ENCODE measurements at regions not wholly inside any gene's neighbourhood (a gene's known extent, or its start where the extent isn't known, plus 50 kb on each side); places are given as distances from the start of the nearest gene placed in this dataset.
"Not testable (repeated sequence)": the region's sequence is repeated elsewhere in the genome, so short reads cannot be mapped to it uniquely, and the experiment has no call there.

GRCh38 chr1:112855152-112855828, 100.7 kb downstream of the SLC16A1 start:
- no CpG with 5 or more reads among the region's 6 CpGs for WGBS (ENCODE audit: insufficient coverage, low lambda C conversion rate)
- H3K4me3 ChIP-seq (ENCODE audit: low read length): no peak overlapping the region

GRCh38 chr1:112854368-112854984, 101.5 kb downstream of the SLC16A1 start:
- H3K36me3 ChIP-seq (ENCODE audit: control insufficient read depth, insufficient read depth, low read length); H3K4me1 ChIP-seq (ENCODE audit: control insufficient read depth, insufficient read depth, low read length); H3K9me3 ChIP-seq (ENCODE audit: control insufficient read depth, low read depth, low read length); H3K27me3 ChIP-seq (ENCODE audit: control insufficient read depth, insufficient read depth, low read length); H3K27ac ChIP-seq (ENCODE audit: low read length); DNase-seq: not testable (repeated sequence)
- H3K4me3 ChIP-seq (ENCODE audit: low read length): peak overlapping the region; percentile 26
- WGBS (ENCODE audit: insufficient coverage, low lambda C conversion rate): no CpG with 5 or more reads among the region's 45 CpGs

More at GRCh38 chr1:112855152-112855828, 100.7 kb downstream of the SLC16A1 start:
- no peaks in the 10 kb centered on the region for H3K27me3 ChIP-seq (ENCODE audit: control insufficient read depth, insufficient read depth, low read length)
- DNase-seq: no peak
- H3K4me1 ChIP-seq (ENCODE audit: control insufficient read depth, insufficient read depth, low read length): no peaks in the 10 kb centered on the region
- no peak overlapping the region for H3K27ac ChIP-seq (ENCODE audit: low read length)
- H3K9me3 ChIP-seq (ENCODE audit: control insufficient read depth, low read depth, low read length): no peaks in the 10 kb centered on the region
- no peaks in the 10 kb centered on the region for H3K36me3 ChIP-seq (ENCODE audit: control insufficient read depth, insufficient read depth, low read length)

GRCh38 chr1:112853915-112854314, 102.1 kb downstream of the SLC16A1 start:
- H3K27ac ChIP-seq (ENCODE audit: low read length); H3K4me1 ChIP-seq (ENCODE audit: control insufficient read depth, insufficient read depth, low read length); DNase-seq; H3K36me3 ChIP-seq (ENCODE audit: control insufficient read depth, insufficient read depth, low read length); H3K9me3 ChIP-seq (ENCODE audit: control insufficient read depth, low read depth, low read length); H3K4me3 ChIP-seq (ENCODE audit: low read length): not testable (repeated sequence)
- no CpG with 5 or more reads among the region's 8 CpGs for WGBS (ENCODE audit: insufficient coverage, low lambda C conversion rate)
- peaks cover 10% of the 10 kb centered on the region for H3K27me3 ChIP-seq (ENCODE audit: control insufficient read depth, insufficient read depth, low read length)

DNA sequence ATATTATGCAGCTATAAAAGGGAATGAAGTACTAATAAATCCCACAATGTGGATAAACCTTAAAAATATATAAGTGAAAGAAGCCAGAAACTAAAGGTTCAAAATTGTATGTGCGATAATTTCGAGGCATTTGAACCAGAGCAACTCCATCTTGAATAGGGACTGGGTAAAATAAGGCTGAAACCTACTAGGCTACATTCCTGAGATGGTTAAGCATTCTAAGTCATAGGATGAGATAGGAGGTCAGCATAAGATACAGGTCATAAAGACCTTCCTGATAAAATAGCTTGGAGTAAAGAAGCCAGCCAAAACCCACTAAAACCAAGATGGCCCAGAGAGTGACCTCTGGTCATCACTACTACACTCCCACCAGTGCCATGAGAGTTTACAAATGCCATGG, 103.1 kb downstream of the SLC16A1 start:
- 100% methylated on average over 2 of the region's 2 CpGs for WGBS (ENCODE audit: insufficient coverage, low lambda C conversion rate)
- DNase-seq: no peak
- Histone ChIP-seq H3K36me3 (ENCODE audit: control insufficient read depth, insufficient read depth, low read length) (no peaks in the 10 kb centered on the region), H3K4me1 (ENCODE audit: control insufficient read depth, insufficient read depth, low read length) (peaks cover 3% of the 10 kb centered on the region), H3K27me3 (ENCODE audit: control insufficient read depth, insufficient read depth, low read length) (peaks cover 10% of the 10 kb centered on the region), H3K27ac (ENCODE audit: low read length) (no peak overlapping the region), H3K4me3 (ENCODE audit: low read length) (no peak overlapping the region), H3K9me3 (ENCODE audit: control insufficient read depth, low read depth, low read length) (peaks cover 7% of the 10 kb centered on the region)

DNA sequence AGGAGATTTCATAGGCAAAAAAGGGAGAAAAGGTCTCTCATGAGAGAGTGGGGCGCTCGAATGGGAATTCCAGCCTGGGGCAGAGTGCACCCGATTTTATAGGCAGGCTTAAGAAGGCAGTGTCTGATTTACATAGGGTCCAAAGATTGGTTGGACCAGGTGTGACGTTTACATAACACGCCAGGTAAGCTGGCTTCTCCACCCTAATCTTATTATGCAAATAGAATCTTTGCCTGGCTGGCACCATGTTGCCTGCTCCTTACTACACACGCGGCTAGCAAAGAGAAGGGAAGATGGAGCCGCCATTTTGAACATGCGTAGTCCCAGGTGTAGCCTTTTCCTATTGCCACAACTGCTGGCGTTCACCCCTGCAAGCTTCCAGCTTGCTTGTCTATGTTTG, 103.7 kb downstream of the SLC16A1 start:
- H3K27me3 ChIP-seq (ENCODE audit: control insufficient read depth, insufficient read depth, low read length): peaks cover 10% of the 10 kb centered on the region
- no CpG with 5 or more reads among the region's 10 CpGs for WGBS (ENCODE audit: insufficient coverage, low lambda C conversion rate)
- H3K4me1 ChIP-seq (ENCODE audit: control insufficient read depth, insufficient read depth, low read length): peaks cover 3% of the 10 kb centered on the region
- no peak overlapping the region for H3K4me3 ChIP-seq (ENCODE audit: low read length)
- H3K27ac ChIP-seq (ENCODE audit: low read length): no peak overlapping the region
- H3K36me3 ChIP-seq (ENCODE audit: control insufficient read depth, insufficient read depth, low read length): no peaks in the 10 kb centered on the region
- H3K9me3 ChIP-seq (ENCODE audit: control insufficient read depth, low read depth, low read length): peaks cover 7% of the 10 kb centered on the region
- DNase-seq: peak; percentile 26 to 39

GRCh38 chr1:112850034-112850757, 105.8 kb downstream of the SLC16A1 start:
- Histone ChIP-seq H3K27ac (ENCODE audit: low read length) (no peak overlapping the region), H3K9me3 (ENCODE audit: control insufficient read depth, low read depth, low read length) (peaks cover 7% of the 10 kb centered on the region), H3K36me3 (ENCODE audit: control insufficient read depth, insufficient read depth, low read length) (no peaks in the 10 kb centered on the region), H3K27me3 (ENCODE audit: control insufficient read depth, insufficient read depth, low read length) (peaks cover 10% of the 10 kb centered on the region), H3K4me1 (ENCODE audit: control insufficient read depth, insufficient read depth, low read length) (peaks cover 3% of the 10 kb centered on the region), H3K4me3 (ENCODE audit: low read length) (peak overlapping the region; percentile 56)
- no peak for DNase-seq
- whole genome bisulfite sequencing (ENCODE audit: insufficient coverage, low lambda C conversion rate): no CpG with 5 or more reads among the region's 40 CpGs

DNA sequence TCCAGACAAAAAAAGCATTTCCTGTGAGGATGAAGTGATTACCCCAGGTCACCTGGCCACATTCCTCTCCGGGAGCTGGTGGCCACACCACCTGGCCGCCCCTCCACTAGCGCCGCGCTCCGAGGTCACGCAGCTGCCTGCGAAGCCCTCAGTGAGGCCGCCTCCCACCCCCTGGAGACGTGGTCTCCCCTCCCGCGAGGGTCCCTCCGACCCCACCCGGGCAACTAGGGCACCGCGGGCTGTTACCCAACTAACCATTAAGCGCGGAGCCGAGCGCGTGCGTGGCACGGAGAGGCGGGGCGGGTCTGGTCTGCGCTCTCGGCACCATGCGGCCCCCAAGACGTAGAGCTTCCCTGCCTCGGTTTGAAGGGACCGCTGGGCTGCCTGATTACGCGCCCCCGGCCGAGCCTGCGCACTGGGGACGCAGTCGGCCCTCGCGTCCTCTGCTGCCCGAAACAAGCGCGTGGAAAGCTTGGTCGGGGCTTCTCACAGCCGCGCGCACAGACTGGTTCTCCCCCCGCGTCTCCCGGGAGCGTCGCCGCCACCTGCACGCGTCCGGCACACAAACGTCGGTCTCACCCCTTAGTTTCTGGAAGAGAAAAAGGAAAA, 106.5 kb downstream of the SLC16A1 start:
- Histone ChIP-seq H3K4me1 (ENCODE audit: control insufficient read depth, insufficient read depth, low read length) (peaks cover 3% of the 10 kb centered on the region), H3K4me3 (ENCODE audit: low read length) (peak overlapping the region; percentile 56), H3K27me3 (ENCODE audit: control insufficient read depth, insufficient read depth, low read length) (peaks cover 10% of the 10 kb centered on the region), H3K27ac (ENCODE audit: low read length) (no peak overlapping the region), H3K36me3 (ENCODE audit: control insufficient read depth, insufficient read depth, low read length) (no peaks in the 10 kb centered on the region), H3K9me3 (ENCODE audit: control insufficient read depth, low read depth, low read length) (peaks cover 7% of the 10 kb centered on the region)
- peak; percentile 29 to 70 for DNase-seq
- WGBS (ENCODE audit: insufficient coverage, low lambda C conversion rate): no CpG with 5 or more reads among the region's 58 CpGs

- no peak for DNase-seq
- Histone ChIP-seq H3K9me3 (ENCODE audit: control insufficient read depth, low read depth, low read length) (no peaks in the 10 kb centered on the region), H3K27me3 (ENCODE audit: control insufficient read depth, insufficient read depth, low read length) (no peaks in the 10 kb centered on the region), H3K4me1 (ENCODE audit: control insufficient read depth, insufficient read depth, low read length) (no peaks in the 10 kb centered on the region), H3K27ac (ENCODE audit: low read length) (no peak overlapping the region), H3K4me3 (ENCODE audit: low read length) (no peak overlapping the region), H3K36me3 (ENCODE audit: control insufficient read depth, insufficient read depth, low read length) (no peaks in the 10 kb centered on the region)
- WGBS (ENCODE audit: insufficient coverage, low lambda C conversion rate): no CpG with 5 or more reads among the region's 10 CpGs
Measured at GRCh38 chr1:112841825-112842224, 114.2 kb downstream of the SLC16A1 start.

GRCh38 chr1:112840631-112841624, 115.1 kb downstream of the SLC16A1 start:
- no peaks in the 10 kb centered on the region for H3K4me1 ChIP-seq (ENCODE audit: control insufficient read depth, insufficient read depth, low read length)
- WGBS (ENCODE audit: insufficient coverage, low lambda C conversion rate): 20% methylated on average over 2 of the region's 7 CpGs
- H3K27ac ChIP-seq (ENCODE audit: low read length): no peak overlapping the region
- no peak for DNase-seq
- H3K36me3 ChIP-seq (ENCODE audit: control insufficient read depth, insufficient read depth, low read length): no peaks in the 10 kb centered on the region
- H3K27me3 ChIP-seq (ENCODE audit: control insufficient read depth, insufficient read depth, low read length): no peaks in the 10 kb centered on the region
- no peak overlapping the region for H3K4me3 ChIP-seq (ENCODE audit: low read length)
- H3K9me3 ChIP-seq (ENCODE audit: control insufficient read depth, low read depth, low read length): no peaks in the 10 kb centered on the region

All from large intestine (tissue), 3 donors.